ENCODE measurements at regions not wholly inside any gene's neighbourhood (a gene's known extent, or its start where the extent isn't known, plus 50 kb on each side); places are given as distances from the start of the nearest gene placed in this dataset.

DNA sequence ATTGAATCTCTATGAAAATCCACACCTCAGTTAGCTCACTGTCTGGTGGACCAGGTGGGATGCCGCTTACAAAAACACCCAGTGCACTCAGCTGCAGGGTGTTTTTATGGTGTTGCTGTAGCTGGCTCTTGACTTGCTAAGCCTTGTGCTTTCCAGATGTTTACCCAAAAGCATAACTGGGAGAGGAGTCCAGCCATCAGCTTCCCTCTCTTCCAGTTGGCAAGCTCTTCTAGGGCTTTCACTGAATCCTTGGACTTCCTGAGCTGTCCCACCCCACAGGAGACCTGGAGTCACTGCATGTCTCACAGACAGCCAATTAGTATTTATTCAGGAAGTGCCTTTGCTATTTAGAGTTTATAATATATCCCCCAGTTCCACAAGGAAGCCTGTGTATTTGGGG lies 210.9 kb downstream of the FNDC1 start:
- H3K27me3 ChIP-seq: no peaks in the 10 kb centered on the region
- peaks cover 0 to 9% (median 0%) of the 10 kb centered on the region in 12 donors for H3K9me3 ChIP-seq
- ATAC-seq: no peak
- no peaks in the 10 kb centered on the region for H3K36me3 ChIP-seq
- intact Hi-C loops (cut with DNase I): no loop called here
- TF ChIP-seq, protein P1, sequence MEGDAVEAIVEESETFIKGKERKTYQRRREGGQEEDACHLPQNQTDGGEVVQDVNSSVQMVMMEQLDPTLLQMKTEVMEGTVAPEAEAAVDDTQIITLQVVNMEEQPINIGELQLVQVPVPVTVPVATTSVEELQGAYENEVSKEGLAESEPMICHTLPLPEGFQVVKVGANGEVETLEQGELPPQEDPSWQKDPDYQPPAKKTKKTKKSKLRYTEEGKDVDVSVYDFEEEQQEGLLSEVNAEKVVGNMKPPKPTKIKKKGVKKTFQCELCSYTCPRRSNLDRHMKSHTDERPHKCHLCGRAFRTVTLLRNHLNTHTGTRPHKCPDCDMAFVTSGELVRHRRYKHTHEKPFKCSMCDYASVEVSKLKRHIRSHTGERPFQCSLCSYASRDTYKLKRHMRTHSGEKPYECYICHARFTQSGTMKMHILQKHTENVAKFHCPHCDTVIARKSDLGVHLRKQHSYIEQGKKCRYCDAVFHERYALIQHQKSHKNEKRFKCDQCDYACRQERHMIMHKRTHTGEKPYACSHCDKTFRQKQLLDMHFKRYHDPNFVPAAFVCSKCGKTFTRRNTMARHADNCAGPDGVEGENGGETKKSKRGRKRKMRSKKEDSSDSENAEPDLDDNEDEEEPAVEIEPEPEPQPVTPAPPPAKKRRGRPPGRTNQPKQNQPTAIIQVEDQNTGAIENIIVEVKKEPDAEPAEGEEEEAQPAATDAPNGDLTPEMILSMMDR (IDR thresholded peaks at IDR 0.05): no peak
- TF ChIP-seq POLR2A (IDR thresholded peaks at IDR 0.05): no peak
- no peak overlapping the region for H3K4me3 ChIP-seq
- peak in 1 of 5 donors; percentile 22 for DNase-seq
- peaks cover 0 to 11% (median 0%) of the 10 kb centered on the region in 12 donors for H3K4me1 ChIP-seq
- H3K27ac ChIP-seq: no peak overlapping the region
- WGBS, 4 donors: 82 to 95% (median 91%) methylated on average over 1 of the region's 1 CpG

DNA sequence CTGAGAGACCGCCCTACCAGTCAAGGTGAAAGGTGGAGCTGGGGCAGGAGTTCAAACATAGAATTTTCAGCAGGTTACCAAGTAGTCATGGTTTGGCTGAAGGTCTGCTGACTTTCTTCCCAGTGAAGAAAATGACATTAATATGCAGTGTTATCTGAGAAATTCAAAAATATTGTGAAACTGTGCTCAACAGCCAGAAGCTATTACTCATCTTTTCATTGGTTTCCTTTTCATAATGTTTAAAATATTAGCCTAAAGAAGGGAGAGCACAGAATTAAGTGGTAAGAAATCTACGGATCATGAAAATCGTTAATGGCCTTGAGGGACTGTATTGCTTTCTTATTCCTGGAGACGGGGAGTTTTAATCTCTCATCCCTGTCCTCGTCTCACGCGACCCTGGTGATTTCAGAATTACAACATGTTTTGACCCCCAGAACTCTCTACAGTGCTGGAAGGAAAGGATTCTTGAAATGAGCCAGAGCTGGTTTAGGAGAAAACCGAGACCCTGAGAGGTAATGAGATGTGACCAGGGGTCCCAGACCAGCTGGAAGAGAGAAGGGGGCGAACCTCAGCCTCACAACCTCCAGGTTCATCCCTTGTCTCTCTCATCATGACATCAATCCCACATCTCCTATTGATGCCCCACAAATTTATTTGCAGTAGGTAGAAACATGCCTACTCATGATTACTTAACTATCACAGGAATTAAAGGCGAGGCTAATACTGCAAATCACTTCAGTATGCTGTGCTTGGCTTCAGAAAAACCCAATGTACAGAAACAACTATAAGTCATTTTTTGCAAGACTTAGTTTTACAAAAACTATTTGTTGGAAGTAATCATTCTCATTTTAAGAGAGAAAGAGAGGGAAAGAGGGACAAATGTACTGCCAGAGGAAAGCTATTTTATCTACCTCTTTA lies 209.5 kb downstream of the FNDC1 start:
- ATAC-seq (peak in 1 of 4 donors; percentile 72), DNase-seq (no peak)
- peaks cover 0 to 11% (median 0%) of the 10 kb centered on the region in 12 donors for H3K4me1 ChIP-seq
- intact Hi-C loops (cut with DNase I): no loop called here
- H3K27ac ChIP-seq: peak overlapping the region in 1 of 12 donors; percentile 13
- TF ChIP-seq, protein P1 (IDR thresholded peaks at IDR 0.05): no peak
- no peak for TF ChIP-seq POLR2A (IDR thresholded peaks at IDR 0.05)
- WGBS, 4 donors: 74 to 81% (median 76%) methylated on average over 10 of the region's 10 CpGs
- H3K27me3 ChIP-seq: no peaks in the 10 kb centered on the region
- no peak overlapping the region for H3K4me3 ChIP-seq
- peaks cover 0 to 9% (median 0%) of the 10 kb centered on the region in 12 donors for H3K9me3 ChIP-seq
- no peaks in the 10 kb centered on the region for H3K36me3 ChIP-seq

DNA sequence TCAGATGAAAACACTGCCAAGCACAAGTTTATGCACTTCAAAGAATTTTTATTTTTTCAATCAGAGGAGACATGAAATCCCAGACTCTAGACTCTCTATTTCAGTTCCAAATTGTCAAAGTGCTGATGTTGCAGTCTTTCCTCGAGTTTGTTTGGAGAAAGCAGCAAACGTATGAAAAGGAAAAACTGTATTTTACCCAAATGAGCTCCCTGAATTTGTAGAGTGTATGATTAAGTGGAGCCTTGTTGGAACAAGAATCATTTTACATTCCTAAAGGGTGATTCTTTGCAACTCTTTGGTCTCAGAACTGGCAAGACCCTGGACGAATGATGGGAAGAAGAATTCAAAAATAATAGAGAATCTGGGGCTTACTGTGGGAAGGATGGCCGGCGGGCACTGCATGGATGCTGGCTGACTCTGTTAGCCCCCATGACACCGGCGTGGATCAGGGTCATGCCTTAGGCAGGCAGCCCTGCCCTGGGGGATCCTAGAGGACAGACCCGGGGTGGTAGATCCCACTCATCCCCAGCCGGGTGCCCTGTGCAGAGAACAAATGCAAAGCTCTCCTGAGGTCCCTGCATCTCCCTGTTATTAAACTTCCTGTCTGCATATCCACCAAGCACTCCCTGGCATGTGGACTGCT lies 207.4 kb downstream of the FNDC1 start:
- H3K36me3 ChIP-seq: no peaks in the 10 kb centered on the region
- TF ChIP-seq POLR2A (IDR thresholded peaks at IDR 0.05): no peak
- TF ChIP-seq, protein P1 (IDR thresholded peaks at IDR 0.05): no peak
- no peak overlapping the region for H3K4me3 ChIP-seq
- intact Hi-C loops (cut with DNase I): no loop called here
- H3K4me1 ChIP-seq: peaks cover 0 to 11% (median 0%) of the 10 kb centered on the region in 12 donors
- H3K9me3 ChIP-seq: peaks cover 0 to 9% (median 0%) of the 10 kb centered on the region in 12 donors
- 66 to 80% (median 74%) methylated on average over 9 of the region's 9 CpGs for WGBS, 4 donors
- no peak for ATAC-seq
- no peak for DNase-seq
- H3K27me3 ChIP-seq: no peaks in the 10 kb centered on the region
- H3K27ac ChIP-seq: no peak overlapping the region

DNA sequence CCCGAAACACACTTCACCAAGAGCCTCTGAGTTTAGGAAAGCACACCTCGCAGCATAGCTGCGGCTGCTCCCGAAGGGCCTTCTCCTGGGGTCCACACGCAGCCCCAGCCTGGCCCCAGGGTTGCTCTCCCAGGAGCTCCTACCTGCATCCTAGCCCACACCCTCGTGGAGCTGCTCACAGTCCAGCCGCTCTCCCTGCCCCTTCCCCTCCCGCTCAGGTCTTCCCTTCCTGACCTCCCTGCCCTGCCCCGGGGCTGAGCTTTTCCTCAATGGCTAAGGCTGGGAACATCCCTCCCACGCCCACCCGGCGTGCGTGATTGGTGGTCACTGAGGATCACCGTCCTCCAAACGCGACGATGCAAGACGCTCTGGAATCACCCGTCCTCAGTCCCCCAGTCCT lies 205.8 kb downstream of the FNDC1 start:
- DNase-seq (no peak), ATAC-seq (no peak)
- Histone ChIP-seq H3K27ac (no peak overlapping the region), H3K36me3 (no peaks in the 10 kb centered on the region), H3K4me3 (no peak overlapping the region), H3K9me3 (peaks cover 0 to 10% (median under 1%) of the 10 kb centered on the region in 12 donors), H3K27me3 (no peaks in the 10 kb centered on the region), H3K4me1 (peaks cover 0 to 11% (median 0%) of the 10 kb centered on the region in 12 donors)
- TF ChIP-seq, protein P1 (IDR thresholded peaks at IDR 0.05): no peak
- no peak for TF ChIP-seq POLR2A (IDR thresholded peaks at IDR 0.05)
- intact Hi-C loops (cut with DNase I): no loop called here
- 90 to 92% (median 91%) methylated on average over 18 to 19 of the region's 19 CpGs for WGBS, 4 donors
